ENCODE measurements at regions not wholly inside any gene's neighbourhood (a gene's known extent, or its start where the extent isn't known, plus 50 kb on each side); places are given as distances from the start of the nearest gene placed in this dataset.

DNA sequence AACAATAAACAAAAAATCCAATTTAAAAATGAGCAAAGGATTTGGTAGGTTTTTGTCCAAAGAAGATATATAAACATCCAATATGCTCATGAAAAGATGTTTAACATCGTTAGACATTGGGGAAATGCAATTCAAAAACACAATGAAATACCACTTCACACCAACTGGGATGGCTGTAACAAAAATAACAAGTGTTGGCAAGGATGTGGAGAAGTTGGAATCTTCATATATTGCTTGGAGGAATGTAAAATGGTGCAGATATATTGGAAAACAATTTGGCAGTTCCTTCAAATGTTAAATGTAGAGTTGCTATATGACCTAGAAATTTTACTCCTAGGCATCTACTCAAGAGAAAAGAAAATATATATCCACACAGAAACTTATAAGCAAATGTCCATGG, 224.3 kb downstream of the AUH start:
- TF ChIP-seq POLR2A (IDR thresholded peaks at IDR 0.05; ENCODE audit: low read depth, low read length) = no peak
- TF ChIP-seq POLR2AphosphoS5 (IDR thresholded peaks at IDR 0.05; ENCODE audit: low read depth, low read length) = no peak
- TF ChIP-seq TAF1 (IDR thresholded peaks at IDR 0.05; ENCODE audit: borderline replicate concordance, low read depth, low read length) = no peak
